ENCODE measurements at regions not wholly inside any gene's neighbourhood (a gene's known extent, or its start where the extent isn't known, plus 50 kb on each side); places are given as distances from the start of the nearest gene placed in this dataset.
"Not testable (repeated sequence)": the region's sequence is repeated elsewhere in the genome, so short reads cannot be mapped to it uniquely, and the experiment has no call there.

DNA sequence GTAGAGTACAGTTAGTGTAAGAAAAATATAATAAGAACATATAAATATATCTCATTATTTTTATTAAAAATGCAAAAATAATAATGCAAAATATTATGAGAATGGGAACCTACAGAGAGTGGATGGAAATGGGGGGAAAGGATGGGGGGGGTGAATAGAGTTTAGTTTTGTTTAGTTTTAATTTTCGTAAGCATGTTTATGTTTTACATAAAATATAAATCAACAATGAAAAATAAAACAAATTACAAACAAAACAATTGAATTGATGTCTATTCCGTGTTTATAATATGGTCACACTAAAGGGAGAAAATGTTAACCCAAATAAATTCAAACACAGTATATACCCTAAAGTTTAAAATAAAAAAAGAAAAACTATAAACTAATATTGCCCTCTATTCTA is 1717.4 kb upstream of the SPRY2 start:
- H3K27ac Mint-ChIP-seq, result no peak overlapping the region
- no peaks in the 10 kb centered on the region for H4K20me1 ChIP-seq (ENCODE audit: control insufficient read depth, insufficient read depth, low read length, poor library complexity, severe bottlenecking)
- CTCF ChIA-PET, result no interaction called here
- no peak overlapping the region for H3K4me3 Mint-ChIP-seq
- no peaks in the 10 kb centered on the region for H3K4me1 ChIP-seq (ENCODE audit: control insufficient read depth in 2 of 2, insufficient read depth in 2 of 2, low read length in 2 of 2)
- no peak overlapping the region for H3K4me3 ChIP-seq (ENCODE audit: control extremely low read depth in 1 of 5, extremely low read depth in 1 of 5, insufficient read depth in 1 of 5, low read depth in 2 of 5, low read length in 4 of 5)
- H2AFZ ChIP-seq (ENCODE audit: insufficient read depth, low read depth, low read length, poor library complexity, severe bottlenecking), result no peak overlapping the region
- TF ChIP-seq, protein P1, sequence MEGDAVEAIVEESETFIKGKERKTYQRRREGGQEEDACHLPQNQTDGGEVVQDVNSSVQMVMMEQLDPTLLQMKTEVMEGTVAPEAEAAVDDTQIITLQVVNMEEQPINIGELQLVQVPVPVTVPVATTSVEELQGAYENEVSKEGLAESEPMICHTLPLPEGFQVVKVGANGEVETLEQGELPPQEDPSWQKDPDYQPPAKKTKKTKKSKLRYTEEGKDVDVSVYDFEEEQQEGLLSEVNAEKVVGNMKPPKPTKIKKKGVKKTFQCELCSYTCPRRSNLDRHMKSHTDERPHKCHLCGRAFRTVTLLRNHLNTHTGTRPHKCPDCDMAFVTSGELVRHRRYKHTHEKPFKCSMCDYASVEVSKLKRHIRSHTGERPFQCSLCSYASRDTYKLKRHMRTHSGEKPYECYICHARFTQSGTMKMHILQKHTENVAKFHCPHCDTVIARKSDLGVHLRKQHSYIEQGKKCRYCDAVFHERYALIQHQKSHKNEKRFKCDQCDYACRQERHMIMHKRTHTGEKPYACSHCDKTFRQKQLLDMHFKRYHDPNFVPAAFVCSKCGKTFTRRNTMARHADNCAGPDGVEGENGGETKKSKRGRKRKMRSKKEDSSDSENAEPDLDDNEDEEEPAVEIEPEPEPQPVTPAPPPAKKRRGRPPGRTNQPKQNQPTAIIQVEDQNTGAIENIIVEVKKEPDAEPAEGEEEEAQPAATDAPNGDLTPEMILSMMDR (IDR thresholded peaks at IDR 0.05), result no peak
- TF ChIP-seq EZH2 (IDR thresholded peaks at IDR 0.05; ENCODE audit: borderline replicate concordance, insufficient read depth, low read depth, low read length, poor library complexity, severe bottlenecking), result no peak
- H3K27me3 Mint-ChIP-seq, result no peaks in the 10 kb centered on the region
- no peak for ATAC-seq (ENCODE audit: low read depth)
- H3K36me3 ChIP-seq (replicated peaks in 1 of 2; ENCODE audit: control extremely low read depth in 1 of 2, control insufficient read depth in 1 of 2, extremely low read depth in 1 of 2, insufficient read depth in 2 of 2, low read length in 1 of 2), result no peaks in the 10 kb centered on the region
- H3K4me2 ChIP-seq (replicated peaks; ENCODE audit: low read depth, low read length, poor library complexity, severe bottlenecking), result no peak overlapping the region
- H3K9me3 Mint-ChIP-seq (ENCODE audit: insufficient read depth), result no peaks in the 10 kb centered on the region
- no CpG with 5 or more reads among the region's 2 CpGs for WGBS (ENCODE audit: insufficient coverage)
- H3K27ac ChIP-seq (ENCODE audit: low read length in 2 of 2), result no peak overlapping the region
- no peaks in the 10 kb centered on the region for H3K27me3 ChIP-seq (replicated peaks in 1 of 4; ENCODE audit: control extremely low read depth in 1 of 4, control insufficient read depth in 3 of 4, insufficient read depth in 4 of 4, low read length in 3 of 4)
- H3K9ac ChIP-seq (ENCODE audit: low read length), result no peak overlapping the region
- H3K4me1 Mint-ChIP-seq, result no peaks in the 10 kb centered on the region
- peaks cover 0 to 1% (median 0%) of the 10 kb centered on the region in 3 donors for H3K9me3 ChIP-seq (ENCODE audit: control extremely low read depth in 1 of 3, control insufficient read depth in 2 of 3, insufficient read depth in 1 of 3, low read length in 2 of 3)
- H3K79me2 ChIP-seq (ENCODE audit: control insufficient read depth, insufficient read depth, low read length), result no peaks in the 10 kb centered on the region
- intact Hi-C loops (cut with micrococcal nuclease), result no loop called here
- DNase-seq, result no peak
- POLR2A ChIA-PET, result no interaction called here

DNA sequence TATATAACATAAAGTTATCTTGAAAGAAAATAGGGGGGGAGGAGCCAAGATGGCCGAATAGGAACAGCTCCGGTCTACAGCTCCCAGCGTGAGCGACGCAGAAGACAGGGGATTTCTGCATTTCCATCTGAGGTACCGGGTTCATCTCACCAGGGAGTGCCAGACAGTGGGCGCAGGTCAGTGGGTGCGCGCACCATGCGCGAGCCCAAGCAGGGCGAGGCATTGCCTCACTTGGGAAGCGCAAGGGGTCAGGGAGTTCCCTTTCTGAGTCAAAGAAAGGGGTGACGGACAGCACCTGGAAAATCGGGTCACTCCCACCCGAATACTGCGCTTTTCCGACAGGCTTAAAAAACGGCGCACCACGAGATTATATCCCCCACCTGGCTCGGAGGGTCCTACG is 1704.4 kb upstream of the SPRY2 start:
- H3K4me1 ChIP-seq (ENCODE audit: control insufficient read depth in 2 of 2, insufficient read depth in 2 of 2, low read length in 2 of 2); H3K9me3 Mint-ChIP-seq (ENCODE audit: insufficient read depth); H3K4me3 Mint-ChIP-seq; CTCF ChIA-PET; H3K27ac ChIP-seq (ENCODE audit: low read length in 2 of 2); H2AFZ ChIP-seq (ENCODE audit: insufficient read depth, low read depth, low read length, poor library complexity, severe bottlenecking); H3K27ac Mint-ChIP-seq; intact Hi-C loops (cut with micrococcal nuclease); H3K4me1 Mint-ChIP-seq; H3K27me3 Mint-ChIP-seq; H3K9me3 ChIP-seq (ENCODE audit: control extremely low read depth in 1 of 3, control insufficient read depth in 2 of 3, insufficient read depth in 1 of 3, low read length in 2 of 3); H3K79me2 ChIP-seq (ENCODE audit: control insufficient read depth, insufficient read depth, low read length); DNase-seq; H3K36me3 ChIP-seq (replicated peaks in 1 of 2; ENCODE audit: control extremely low read depth in 1 of 2, control insufficient read depth in 1 of 2, extremely low read depth in 1 of 2, insufficient read depth in 2 of 2, low read length in 1 of 2); H3K4me3 ChIP-seq (ENCODE audit: control extremely low read depth in 1 of 5, extremely low read depth in 1 of 5, insufficient read depth in 1 of 5, low read depth in 2 of 5, low read length in 4 of 5); H3K27me3 ChIP-seq (replicated peaks in 1 of 4; ENCODE audit: control extremely low read depth in 1 of 4, control insufficient read depth in 3 of 4, insufficient read depth in 4 of 4, low read length in 3 of 4); ATAC-seq (ENCODE audit: low read depth); H3K4me2 ChIP-seq (replicated peaks; ENCODE audit: low read depth, low read length, poor library complexity, severe bottlenecking); POLR2A ChIA-PET; H3K9ac ChIP-seq (ENCODE audit: low read length); H4K20me1 ChIP-seq (ENCODE audit: control insufficient read depth, insufficient read depth, low read length, poor library complexity, severe bottlenecking): not testable (repeated sequence)
- WGBS (ENCODE audit: insufficient coverage), result 95% methylated on average over 7 of the region's 23 CpGs
